HCT116 (cell line): ENCODE measurements at regions not wholly inside any gene's neighbourhood (a gene's known extent, or its start where the extent isn't known, plus 50 kb on each side); places are given as distances from the start of the nearest gene placed in this dataset.

Experiments
- ATAC-seq: fragments of 200-7000 bp; cut with Tn5 transposase; 2 replicates; pipeline ENCODE4 v1.9.1; 2020; ENCODE audit warnings: mild to moderate bottlenecking, moderate library complexity
- BruUV-seq: library from RNA; stranded (reverse); fragments of 400-500 nt; replicated peaks from 2 replicates; lab custom pipeline; 2021; lab: Mats Ljungman, UMichigan
- CTCF ChIA-PET: fragments of 300-600 bp; sonication (Branson Sonifier 250); formaldehyde crosslinking; loops from one replicate; lab custom pipeline; 2021; ENCODE audit warnings: antibody characterized with exemption; lab: Charles Lee
- POLR2A ChIA-PET: fragments of 300-600, 350-600 bp; sonication (Branson Sonifier 250); formaldehyde crosslinking; loops from one replicate; lab custom pipeline; 2021; ENCODE audit warnings: antibody characterized with exemption; lab: Charles Lee
- RAD21 ChIA-PET, 2 experiments: fragments of 300-600 bp; sonication (Branson Sonifier 250); formaldehyde crosslinking; loops; one replicate each; lab custom pipeline; 2023; ENCODE audit warnings: low total read pairs in 2 of 2; ENCODE audit not compliant: uncharacterized antibody in 2 of 2, unreplicated experiment in 2 of 2, low non-redundant PET in 1 of 2; lab: Charles Lee
- DNase-seq: peaks from one replicate; pipeline ENCODE4 v3.0.0-alpha.2; 2010; ENCODE audit warnings: low read depth, low spot score
- H2AFZ ChIP-seq: fragments of 200-600 bp; shearing (Covaris generic), sonication (generic); 2 replicates; pipeline ENCODE4 v1.6.1; 2017; ENCODE audit warnings: low read depth, mixed run types, mixed read lengths, antibody characterized with exemption, low read length; ENCODE audit not compliant: poor library complexity, severe bottlenecking
- H3K27ac ChIP-seq: 2 replicates; pipeline ENCODE4 v1.5.1; 2012; ENCODE audit warnings: low read depth, low read length
- H3K27me3 ChIP-seq: fragments of 200-600 bp; sonication (generic); 2 replicates; pipeline ENCODE4 v1.6.1; 2016; ENCODE audit warnings: mixed run types, low read length, mixed read lengths; ENCODE audit not compliant: insufficient read depth
- H3K36me3 ChIP-seq, 2 experiments: fragments of 200-500 bp in 1 of 2; fragments of 200-600 bp in 1 of 2; sonication (Bioruptor generic) in 1 of 2; sonication (generic) in 1 of 2; 2 replicates each; pipeline versions ENCODE4 v1.5.1 to v1.6.1; 2014 to 2016; ENCODE audit warnings: low read length in 2 of 2, inconsistent platforms in 1 of 2, mixed read lengths in 1 of 2, mixed run types in 1 of 2; ENCODE audit not compliant: insufficient read depth in 2 of 2, control insufficient read depth in 1 of 2
- H3K4me1 ChIP-seq, 2 experiments: fragments of 200-600 bp in 1 of 2; sonication (generic) in 1 of 2; 2 replicates each; pipeline versions ENCODE4 v1.5.1 to v1.6.1; 2012 to 2017; ENCODE audit warnings: low read length in 2 of 2, inconsistent platforms in 1 of 2, mild to moderate bottlenecking in 1 of 2, mixed read lengths in 1 of 2, mixed run types in 1 of 2, moderate library complexity in 1 of 2; ENCODE audit not compliant: insufficient read depth in 2 of 2, control insufficient read depth in 1 of 2
- H3K4me2 ChIP-seq: fragments of 200-600 bp; sonication (generic); 2 replicates; pipeline ENCODE4 v1.6.1; 2017; ENCODE audit warnings: mixed run types, low read length, mixed read lengths
- H3K4me3 ChIP-seq, 2 experiments: fragments of 200-600 bp in 1 of 2; sonication (generic) in 1 of 2; replicated peaks in 1 of 2; 2 replicates each; pipeline ENCODE4 v1.5.1; 2011 to 2016; ENCODE audit warnings: low read length in 2 of 2, control low read depth in 1 of 2, low read depth in 1 of 2, mild to moderate bottlenecking in 1 of 2, mixed read lengths in 1 of 2, mixed run types in 1 of 2
- H3K79me2 ChIP-seq: fragments of 200-600 bp; sonication (generic); 2 replicates; pipeline ENCODE4 v1.6.1; 2017; ENCODE audit warnings: mild to moderate bottlenecking, mixed run types, low read length, moderate library complexity, mixed read lengths; ENCODE audit not compliant: insufficient read depth
- H3K9ac ChIP-seq: fragments of 200-600 bp; sonication (generic); 2 replicates; pipeline ENCODE4 v1.6.1; 2016; ENCODE audit warnings: low read length, mixed read lengths
- H3K9me2 ChIP-seq: fragments of 200-600 bp; sonication (generic), shearing (Covaris generic); 2 replicates; pipeline ENCODE4 v1.6.1; 2017; ENCODE audit warnings: mixed run types, mild to moderate bottlenecking, moderate library complexity; ENCODE audit not compliant: insufficient read depth
- H3K9me3 ChIP-seq, 2 experiments: fragments of 200-500 bp in 1 of 2; fragments of 200-600 bp in 1 of 2; sonication (Bioruptor generic) in 1 of 2; sonication (generic) in 1 of 2; 2 replicates each; pipeline ENCODE4 v1.6.1; 2014 to 2017; ENCODE audit warnings: low read length in 2 of 2, mixed read lengths in 2 of 2, inconsistent platforms in 1 of 2, low read depth in 1 of 2, mild to moderate bottlenecking in 1 of 2, mixed run types in 1 of 2, moderate library complexity in 1 of 2; ENCODE audit not compliant: control insufficient read depth in 1 of 2, insufficient read depth in 1 of 2
- H4K20me1 ChIP-seq: fragments of 200-600 bp; sonication (generic), shearing (Covaris generic); 2 replicates; pipeline ENCODE4 v1.6.1; 2017; ENCODE audit warnings: mixed run types, mild to moderate bottlenecking, moderate library complexity; ENCODE audit not compliant: insufficient read depth
- YY1 ChIP-seq: IDR thresholded peaks from 2 replicates; pipeline ENCODE4 v1.6.1; 2011; ENCODE audit warnings: low read length, low read depth, moderate library complexity, mild to moderate bottlenecking; ENCODE audit not compliant: insufficient replicate concordance; ENCODE audit errors: extremely low read depth
- ZNF274 ChIP-seq: fragments of 200-500 bp; sonication (Bioruptor generic); IDR thresholded peaks from 2 replicates; pipeline ENCODE4 v1.6.1; 2014; ENCODE audit warnings: mild to moderate bottlenecking, low read depth, low read length, inconsistent platforms
- intact Hi-C: fragments of 100-400 bp; cut with micrococcal nuclease; formaldehyde crosslinking; loops from 2 replicates; pipeline ENCODE4 v1.10.0; 2022
- TF ChIP-seq, protein P1 (sequence below): IDR thresholded peaks from 2 replicates; pipeline ENCODE4 v1.6.1; 2012; ENCODE audit warnings: low read depth

GRCh38 chr6:40181367-40181766 lies 247.1 kb upstream of the MOCS1 start:
- BruUV-seq = no TSS peak
- ChIA-PET POLR2A (no interaction called here), RAD21 (no interaction called here), CTCF (no interaction called here)
- Histone ChIP-seq H3K4me3 (no peak overlapping the region), H3K9ac (no peak overlapping the region), H3K4me2 (no peak overlapping the region), H3K27ac (no peak overlapping the region), H3K4me1 (no peaks in the 10 kb centered on the region), H2AFZ (no peak overlapping the region), H3K79me2 (no peaks in the 10 kb centered on the region), H3K27me3 (no peaks in the 10 kb centered on the region), H3K9me2 (no peaks in the 10 kb centered on the region), H4K20me1 (no peaks in the 10 kb centered on the region), H3K9me3 (peaks cover 3 to 5% of the 10 kb centered on the region in 2 experiments; a peak in 3 of 4 replicates), H3K36me3 (no peaks in the 10 kb centered on the region)
- DNase-seq = no peak
- intact Hi-C loops = no loop called here
- TF ChIP-seq, protein P1, sequence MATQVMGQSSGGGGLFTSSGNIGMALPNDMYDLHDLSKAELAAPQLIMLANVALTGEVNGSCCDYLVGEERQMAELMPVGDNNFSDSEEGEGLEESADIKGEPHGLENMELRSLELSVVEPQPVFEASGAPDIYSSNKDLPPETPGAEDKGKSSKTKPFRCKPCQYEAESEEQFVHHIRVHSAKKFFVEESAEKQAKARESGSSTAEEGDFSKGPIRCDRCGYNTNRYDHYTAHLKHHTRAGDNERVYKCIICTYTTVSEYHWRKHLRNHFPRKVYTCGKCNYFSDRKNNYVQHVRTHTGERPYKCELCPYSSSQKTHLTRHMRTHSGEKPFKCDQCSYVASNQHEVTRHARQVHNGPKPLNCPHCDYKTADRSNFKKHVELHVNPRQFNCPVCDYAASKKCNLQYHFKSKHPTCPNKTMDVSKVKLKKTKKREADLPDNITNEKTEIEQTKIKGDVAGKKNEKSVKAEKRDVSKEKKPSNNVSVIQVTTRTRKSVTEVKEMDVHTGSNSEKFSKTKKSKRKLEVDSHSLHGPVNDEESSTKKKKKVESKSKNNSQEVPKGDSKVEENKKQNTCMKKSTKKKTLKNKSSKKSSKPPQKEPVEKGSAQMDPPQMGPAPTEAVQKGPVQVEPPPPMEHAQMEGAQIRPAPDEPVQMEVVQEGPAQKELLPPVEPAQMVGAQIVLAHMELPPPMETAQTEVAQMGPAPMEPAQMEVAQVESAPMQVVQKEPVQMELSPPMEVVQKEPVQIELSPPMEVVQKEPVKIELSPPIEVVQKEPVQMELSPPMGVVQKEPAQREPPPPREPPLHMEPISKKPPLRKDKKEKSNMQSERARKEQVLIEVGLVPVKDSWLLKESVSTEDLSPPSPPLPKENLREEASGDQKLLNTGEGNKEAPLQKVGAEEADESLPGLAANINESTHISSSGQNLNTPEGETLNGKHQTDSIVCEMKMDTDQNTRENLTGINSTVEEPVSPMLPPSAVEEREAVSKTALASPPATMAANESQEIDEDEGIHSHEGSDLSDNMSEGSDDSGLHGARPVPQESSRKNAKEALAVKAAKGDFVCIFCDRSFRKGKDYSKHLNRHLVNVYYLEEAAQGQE = no peak
- TF ChIP-seq, all 23 proteins: peak for 0
- ATAC-seq = no peak

GRCh38 chr6:40180271-40180670 lies 246.0 kb upstream of the MOCS1 start:
- intact Hi-C loops = no loop called here
- CTCF ChIA-PET = no interaction called here

More at GRCh38 chr6:40180271-40180670, 246.0 kb upstream of the MOCS1 start:
- no TSS peak for BruUV-seq
- no peak for ATAC-seq
- Histone ChIP-seq H3K9me2 (no peaks in the 10 kb centered on the region), H3K27me3 (no peaks in the 10 kb centered on the region), H4K20me1 (no peaks in the 10 kb centered on the region), H3K9ac (no peak overlapping the region), H3K27ac (no peak overlapping the region), H3K4me1 (no peaks in the 10 kb centered on the region), H3K79me2 (no peaks in the 10 kb centered on the region), H3K36me3 (no peaks in the 10 kb centered on the region), H3K9me3 (peaks cover 3 to 5% of the 10 kb centered on the region in 2 experiments; a peak in 3 of 4 replicates), H3K4me2 (no peak overlapping the region), H2AFZ (no peak overlapping the region), H3K4me3 (no peak overlapping the region)
- ChIA-PET RAD21 (no interaction called here), POLR2A (no interaction called here)
- no peak for TF ChIP-seq ZNF274
- no peak for TF ChIP-seq YY1
- no peak for DNase-seq
